NCI-H82 treated with DMSO at 0.1 percent for 48 hours (cell line): ENCODE measurements at regions not wholly inside any gene's neighbourhood (a gene's known extent, or its start where the extent isn't known, plus 50 kb on each side); places are given as distances from the start of the nearest gene placed in this dataset.

ENCODE experiments used
- DNase-seq: peaks from one replicate; lab custom pipeline; 2025; ENCODE audit not compliant: unreplicated experiment; lab: John Stamatoyannopoulos, UW

GRCh38 chr1:17877316-17877715 lies 122.2 kb downstream of the ACTL8 start:
- DNase-seq, result no peak

GRCh38 chr1:17877896-17878295 lies 122.8 kb downstream of the ACTL8 start:
- DNase-seq, result no peak

- DNase-seq, result no peak
These were observed 123.7 kb downstream of the ACTL8 start for GRCh38 chr1:17878837-17879236.

- no peak for DNase-seq
These were observed 125.3 kb downstream of the ACTL8 start for GRCh38 chr1:17880449-17880848.

- DNase-seq, result no peak
These were observed 126.6 kb downstream of the ACTL8 start for GRCh38 chr1:17881761-17882160.

GRCh38 chr1:17883136-17883535 lies 128.0 kb downstream of the ACTL8 start:
- DNase-seq, result no peak

GRCh38 chr1:17883662-17884395 lies 128.7 kb downstream of the ACTL8 start:
- DNase-seq, result no peak

GRCh38 chr1:17885663-17886320 lies 130.7 kb downstream of the ACTL8 start:
- DNase-seq, result no peak

- no peak for DNase-seq
These were observed 131.3 kb downstream of the ACTL8 start for GRCh38 chr1:17886386-17886785.

GRCh38 chr1:17886838-17887441 lies 131.8 kb downstream of the ACTL8 start:
- DNase-seq, result no peak

GRCh38 chr1:17887661-17888371 lies 132.7 kb downstream of the ACTL8 start:
- no peak for DNase-seq

GRCh38 chr1:17890056-17890814 lies 135.1 kb downstream of the ACTL8 start:
- DNase-seq, result no peak

- DNase-seq, result no peak
These were observed 135.7 kb downstream of the ACTL8 start for GRCh38 chr1:17890815-17891191.

- DNase-seq, result no peak
These were observed 136.3 kb downstream of the ACTL8 start for GRCh38 chr1:17891205-17892110.

- DNase-seq, result no peak
These were observed 137.1 kb downstream of the ACTL8 start for GRCh38 chr1:17892225-17892624.

GRCh38 chr1:17892851-17893250 lies 137.7 kb downstream of the ACTL8 start:
- DNase-seq, result no peak

GRCh38 chr1:17893891-17894631 lies 138.9 kb downstream of the ACTL8 start:
- no peak for DNase-seq

- DNase-seq, result no peak
These were observed 140.3 kb downstream of the ACTL8 start for GRCh38 chr1:17895401-17895800.

- no peak for DNase-seq
These were observed 140.9 kb downstream of the ACTL8 start for GRCh38 chr1:17895986-17896385.
